GM18502 (cell line): ENCODE measurements at regions not wholly inside any gene's neighbourhood (a gene's known extent, or its start where the extent isn't known, plus 50 kb on each side); places are given as distances from the start of the nearest gene placed in this dataset.

Experiments used
- ATAC-seq: cut with Tn5 transposase; IDR thresholded peaks from one replicate; pipeline ENCODE4 v1.9.1; 2021; ENCODE audit warnings: mild to moderate bottlenecking; ENCODE audit not compliant: unreplicated experiment, poor library complexity

- no peak for ATAC-seq
These were observed 136.5 kb upstream of the STK17B start for GRCh38 chr2:196307775-196308305.

GRCh38 chr2:196309691-196310090, 138.3 kb upstream of the STK17B start:
- no peak for ATAC-seq

- no peak for ATAC-seq
These were observed 142.8 kb upstream of the STK17B start for GRCh38 chr2:196314157-196314556.

GRCh38 chr2:196314780-196315179, 143.4 kb upstream of the STK17B start:
- ATAC-seq: no peak

GRCh38 chr2:196315388-196316049, 144.1 kb upstream of the STK17B start:
- ATAC-seq: no peak

GRCh38 chr2:196316050-196316430, 144.7 kb upstream of the STK17B start:
- no peak for ATAC-seq

- ATAC-seq: no peak
These were observed 147.4 kb upstream of the STK17B start for GRCh38 chr2:196318517-196319377.

- no peak for ATAC-seq
These were observed 151.8 kb upstream of the STK17B start for GRCh38 chr2:196322973-196323810.

- no peak for ATAC-seq
These were observed 152.8 kb upstream of the STK17B start for GRCh38 chr2:196324211-196324610.

- ATAC-seq: no peak
These were observed 156.8 kb upstream of the STK17B start for GRCh38 chr2:196328088-196328680.

- no peak for ATAC-seq
These were observed 158.6 kb upstream of the STK17B start for GRCh38 chr2:196329959-196330358.

GRCh38 chr2:196330645-196331044, 159.3 kb upstream of the STK17B start:
- ATAC-seq: no peak

- no peak for ATAC-seq
These were observed 159.8 kb upstream of the STK17B start for GRCh38 chr2:196331143-196331542.

- ATAC-seq: no peak
These were observed 160.5 kb upstream of the STK17B start for GRCh38 chr2:196331851-196332250.

GRCh38 chr2:196333397-196333796, 162.0 kb upstream of the STK17B start:
- ATAC-seq: no peak

- ATAC-seq: no peak
These were observed 163.3 kb upstream of the STK17B start for GRCh38 chr2:196334710-196335109.

GRCh38 chr2:196335221-196335634, 163.8 kb upstream of the STK17B start:
- ATAC-seq: no peak

- ATAC-seq: no peak
These were observed 164.8 kb upstream of the STK17B start for GRCh38 chr2:196336207-196336606.

- peak; percentile 55 for ATAC-seq
These were observed 165.3 kb upstream of the STK17B start for GRCh38 chr2:196336715-196337114.
